T-helper 1 cell treated with Interleukin-12 subunit alpha and Interleukin-12 subunit beta and Interleukin-4 antibody, amounts not matched to agents 30 ng/mL and 1 ng/mL, for 36 hours (primary cell): ENCODE measurements at regions not wholly inside any gene's neighbourhood (a gene's known extent, or its start where the extent isn't known, plus 50 kb on each side); places are given as distances from the start of the nearest gene placed in this dataset.

Experiments used
- intact Hi-C: fragments of 100-400 bp; cut with micrococcal nuclease; formaldehyde crosslinking; loops from one replicate; pipeline ENCODE4 v1.15.1; 2024

GRCh38 chr10:107496594-107496993, 332.1 kb upstream of the SORCS1 start:
- intact Hi-C loops: no loop called here

DNA sequence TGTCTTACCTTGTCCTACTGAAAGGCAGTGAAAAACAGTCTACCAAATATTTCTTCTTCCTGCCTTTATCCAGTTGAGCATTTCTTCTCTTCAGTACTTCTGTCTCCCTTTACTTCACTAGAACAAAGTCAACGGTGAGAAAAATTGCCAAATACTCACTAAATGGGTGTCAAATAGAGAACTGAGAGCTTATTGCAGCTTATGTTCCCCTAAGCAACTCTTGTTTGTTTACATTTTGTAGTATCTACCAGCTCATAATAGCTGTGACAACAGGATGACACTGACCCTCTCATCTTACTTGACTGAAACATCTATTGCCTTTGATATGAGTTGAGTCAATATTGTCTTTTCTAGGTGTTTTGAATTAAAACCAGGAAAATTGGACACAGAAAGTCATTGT, 327.9 kb upstream of the SORCS1 start:
- intact Hi-C loops: no loop called here

DNA sequence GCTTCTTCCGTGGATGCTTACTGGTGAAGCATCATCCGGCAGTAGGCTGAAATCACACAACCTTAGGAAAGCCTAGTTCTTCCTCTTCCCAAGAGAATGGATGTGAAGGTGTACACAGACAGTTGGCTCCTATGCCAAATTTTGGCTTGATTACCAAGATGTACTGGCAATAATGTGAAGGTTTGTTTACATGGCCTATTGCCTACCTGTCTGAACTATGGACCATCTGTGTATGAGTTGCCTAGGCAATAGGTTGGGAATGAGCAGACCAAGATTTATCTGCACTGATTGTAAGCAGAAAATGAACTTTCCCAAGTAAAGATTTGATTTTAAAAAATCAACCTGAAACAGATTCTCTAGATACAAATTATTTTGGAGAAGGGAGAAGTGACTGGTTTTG, 325.9 kb upstream of the SORCS1 start:
- intact Hi-C loops: no loop called here

GRCh38 chr10:107487284-107487683, 322.8 kb upstream of the SORCS1 start:
- intact Hi-C loops: no loop called here

DNA sequence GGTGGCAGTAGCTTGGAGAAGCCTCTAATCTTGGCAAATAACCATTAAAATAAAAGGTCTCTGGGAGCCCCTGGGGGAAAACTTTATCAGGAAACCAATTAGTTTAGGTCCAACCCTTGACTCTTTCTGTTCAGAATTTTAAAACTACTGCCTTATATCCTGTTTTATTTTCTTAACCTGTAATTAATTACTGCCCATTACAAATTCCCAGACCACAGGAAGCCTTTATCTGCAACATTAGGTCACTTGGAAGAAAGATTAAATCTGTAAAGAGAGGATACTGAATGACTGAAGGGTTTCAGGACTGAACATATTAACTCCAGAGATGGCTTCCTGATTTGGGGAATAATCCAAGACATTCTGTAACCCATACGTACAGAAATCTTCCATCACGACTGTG, 320.5 kb upstream of the SORCS1 start:
- intact Hi-C loops: no loop called here

GRCh38 chr10:107481881-107482280, 317.4 kb upstream of the SORCS1 start:
- intact Hi-C loops: no loop called here

- intact Hi-C loops: no loop called here
Measured at GRCh38 chr10:107481224-107481623, 316.7 kb upstream of the SORCS1 start.

DNA sequence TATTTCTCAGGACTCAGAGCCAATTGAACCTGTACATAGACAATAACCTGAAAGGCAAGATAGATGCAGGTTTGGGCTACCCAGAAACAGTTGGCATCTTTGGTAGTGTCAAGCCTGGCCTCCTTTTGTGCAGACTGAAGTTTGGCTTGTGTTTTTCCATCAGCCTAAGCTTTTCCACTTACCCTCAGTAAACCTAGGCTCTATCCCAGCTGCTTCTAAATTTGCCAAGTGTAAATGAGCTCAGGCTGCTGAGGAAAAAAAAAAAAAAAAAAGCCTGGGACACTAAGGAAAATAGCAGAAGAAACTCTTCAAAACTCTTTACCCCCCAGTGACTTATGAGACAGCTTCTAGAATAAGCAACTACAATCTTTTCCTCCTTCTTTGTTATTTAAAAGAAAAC, 316.3 kb upstream of the SORCS1 start:
- intact Hi-C loops: no loop called here

- intact Hi-C loops: no loop called here
Measured at GRCh38 chr10:107477266-107477665, 312.8 kb upstream of the SORCS1 start.

DNA sequence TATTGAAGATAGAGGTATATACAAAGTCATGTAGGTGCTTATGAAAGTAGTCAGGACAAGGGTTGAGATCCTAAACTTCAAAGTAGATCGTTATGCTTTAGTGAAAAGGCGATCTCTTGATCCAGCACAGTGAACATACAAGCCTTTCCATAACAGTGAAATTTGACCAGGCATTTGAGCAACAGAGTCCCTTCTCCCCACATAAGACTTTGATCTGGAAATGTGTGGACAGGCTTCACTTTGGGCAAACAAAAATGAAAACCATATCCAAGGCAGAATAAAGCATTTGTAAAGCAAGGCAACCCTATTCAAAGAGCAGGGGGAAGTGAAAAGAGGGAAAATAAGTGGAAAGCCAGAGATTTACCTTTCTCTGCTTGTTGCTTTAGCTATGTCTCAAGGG, 311.9 kb upstream of the SORCS1 start:
- intact Hi-C loops: no loop called here

- intact Hi-C loops: no loop called here
Measured at GRCh38 chr10:107474650-107475049, 310.1 kb upstream of the SORCS1 start.

DNA sequence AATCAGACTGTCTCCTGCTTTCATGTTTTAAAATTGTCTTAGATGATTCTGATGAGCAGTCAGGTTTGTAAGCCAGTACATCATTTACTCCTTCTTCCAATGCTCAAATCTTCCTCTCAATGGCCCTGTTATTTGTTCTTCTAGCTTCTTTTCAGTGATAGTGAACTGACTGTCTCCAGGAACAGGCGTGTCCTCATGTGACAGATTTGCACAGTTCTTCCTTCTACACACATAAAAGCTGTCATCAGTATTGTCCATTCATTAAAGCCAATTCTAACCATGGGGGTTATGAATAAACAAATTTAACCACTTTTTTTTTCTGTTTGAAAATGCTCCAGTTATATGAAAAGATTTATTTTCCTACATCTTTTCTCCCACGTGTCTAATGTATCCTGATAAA, 308.7 kb upstream of the SORCS1 start:
- intact Hi-C loops: no loop called here

GRCh38 chr10:107471911-107472310, 307.4 kb upstream of the SORCS1 start:
- intact Hi-C loops: no loop called here

DNA sequence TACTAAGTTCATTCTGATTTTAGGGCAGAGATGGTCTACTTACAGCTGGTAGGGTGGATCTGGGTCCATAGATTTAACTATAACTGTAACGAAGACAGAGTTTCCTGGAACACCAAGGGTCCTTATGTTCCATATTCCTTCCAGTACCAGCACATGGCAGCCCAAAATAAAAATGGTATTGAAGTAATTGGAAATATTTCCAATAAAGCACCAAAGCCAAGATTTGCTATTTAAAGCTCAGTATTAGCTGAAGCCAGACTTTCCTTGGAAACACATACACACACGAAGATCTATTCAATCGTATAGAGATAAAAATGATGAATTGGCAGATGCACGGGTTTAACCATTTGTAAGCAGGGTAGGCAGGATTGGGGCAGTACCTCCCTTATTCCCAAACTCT, 289.1 kb upstream of the SORCS1 start:
- intact Hi-C loops: no loop called here

DNA sequence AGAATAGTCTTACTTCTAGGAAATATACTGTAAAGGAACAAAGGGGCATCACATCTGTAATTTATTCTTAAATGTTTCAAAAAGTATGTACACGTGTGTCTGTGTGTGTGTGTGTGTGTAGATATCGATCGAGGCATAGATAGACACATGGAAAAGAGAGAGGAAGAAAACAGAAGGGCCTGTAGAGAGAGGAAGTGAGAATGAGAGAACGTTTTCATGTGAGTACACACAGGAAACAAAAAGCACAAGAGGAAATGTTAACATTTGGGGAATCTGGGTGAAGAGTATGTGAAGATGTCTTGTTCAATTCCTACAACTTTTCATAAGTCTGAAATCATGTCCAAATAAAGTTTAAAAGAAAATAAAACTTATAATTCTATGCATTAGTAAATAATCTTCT, 286.5 kb upstream of the SORCS1 start:
- intact Hi-C loops: no loop called here

GRCh38 chr10:107450056-107450455, 285.6 kb upstream of the SORCS1 start:
- intact Hi-C loops: no loop called here

GRCh38 chr10:107444443-107444842, 279.9 kb upstream of the SORCS1 start:
- intact Hi-C loops: no loop called here

- intact Hi-C loops: no loop called here
Measured at GRCh38 chr10:107443813-107444212, 279.3 kb upstream of the SORCS1 start.

DNA sequence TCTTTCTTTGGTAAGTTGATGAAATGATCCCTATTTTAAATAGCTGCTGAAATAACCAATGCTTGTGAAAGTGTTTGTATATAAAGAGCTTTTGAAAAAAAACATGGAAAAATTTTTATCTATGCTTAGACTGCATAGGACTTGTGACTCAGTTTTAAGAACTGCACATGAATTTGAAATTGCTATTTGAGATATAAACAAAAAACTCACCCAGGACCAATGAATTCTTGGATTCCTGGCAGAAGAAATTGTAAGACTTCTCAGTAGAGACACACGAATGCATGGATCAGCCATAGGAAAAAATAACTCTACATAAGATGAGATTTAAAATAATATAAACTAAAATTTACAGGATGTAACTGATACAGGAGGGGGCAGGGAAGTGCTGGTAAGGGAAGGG, 278.8 kb upstream of the SORCS1 start:
- intact Hi-C loops: no loop called here

DNA sequence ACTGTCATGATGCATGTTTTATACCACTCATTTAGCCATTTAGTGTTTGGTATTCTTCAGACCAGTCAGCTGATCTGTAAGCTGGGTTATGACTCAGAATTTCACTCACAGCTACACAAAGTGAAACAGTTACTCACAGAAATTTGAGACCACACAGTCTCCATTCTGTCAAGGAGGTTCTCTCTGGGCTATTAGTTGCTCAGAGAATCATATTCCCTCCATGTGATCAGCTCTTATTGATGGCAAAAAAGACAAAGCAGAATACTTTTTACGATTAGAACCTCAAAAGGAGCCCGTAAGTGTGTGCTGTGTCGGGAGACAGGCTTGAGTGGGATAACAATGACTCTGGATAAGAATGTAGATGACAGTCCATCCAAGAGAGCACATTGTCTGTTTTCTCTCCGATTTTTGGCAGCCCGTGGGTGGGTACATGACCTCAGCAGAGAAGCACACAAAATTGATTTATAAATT, 277.6 kb upstream of the SORCS1 start:
- intact Hi-C loops: no loop called here

DNA sequence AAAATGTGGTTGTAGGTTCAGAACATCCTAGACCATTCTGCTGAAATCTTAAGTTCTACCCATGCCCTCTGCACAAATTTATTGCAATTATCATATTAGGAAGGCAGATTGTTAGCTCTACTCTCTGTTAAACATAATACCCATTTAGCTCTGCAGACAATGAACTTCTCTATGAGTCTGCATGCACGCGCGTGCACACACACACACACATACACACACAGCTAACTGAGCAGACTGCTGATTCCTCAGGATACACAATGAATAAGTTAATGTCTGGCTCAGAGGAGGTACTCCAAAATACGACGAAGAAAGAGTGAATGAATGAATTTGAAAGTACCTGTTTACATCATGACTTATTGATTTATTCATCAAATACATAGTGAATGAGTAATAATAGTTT, 276.2 kb upstream of the SORCS1 start:
- intact Hi-C loops: no loop called here

GRCh38 chr10:107437921-107438320, 273.4 kb upstream of the SORCS1 start:
- intact Hi-C loops: no loop called here

DNA sequence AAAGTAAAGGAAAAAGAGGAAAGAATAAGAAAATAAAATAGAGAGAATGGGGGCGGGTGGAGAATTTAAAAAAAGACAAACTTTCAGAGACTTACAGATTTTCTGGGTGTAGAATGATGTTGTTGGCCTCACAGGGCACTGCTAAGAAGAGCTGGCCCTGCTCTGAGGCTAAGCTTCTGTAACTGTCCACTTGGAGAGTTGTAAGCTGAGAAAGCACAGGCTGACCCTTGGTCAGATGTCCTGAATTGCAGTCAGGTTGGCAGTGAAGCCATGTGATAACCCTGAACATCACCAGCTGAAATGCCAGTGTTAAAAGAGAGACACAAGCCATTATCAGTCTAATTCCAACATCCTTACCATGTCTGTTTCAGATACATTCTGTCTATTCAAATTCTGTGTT, 272.1 kb upstream of the SORCS1 start:
- intact Hi-C loops: no loop called here

DNA sequence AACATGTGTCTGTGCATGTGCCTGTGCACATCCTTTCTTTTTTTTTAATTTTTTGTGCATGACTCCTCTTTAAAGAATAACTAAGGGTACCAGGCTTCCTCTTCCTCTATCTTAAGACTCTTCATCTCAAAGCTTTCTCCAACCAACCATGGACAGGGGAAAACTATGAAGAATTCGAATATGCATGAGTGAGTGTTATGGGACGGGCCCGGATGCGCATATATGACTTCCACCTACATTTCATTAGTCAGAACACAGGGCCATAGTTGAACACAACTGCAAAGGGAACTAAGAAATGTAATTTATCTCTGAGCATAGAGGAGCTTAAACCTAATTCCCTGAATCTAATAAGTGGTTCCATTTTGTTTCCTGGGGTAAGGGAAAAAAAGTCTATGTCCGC, 270.3 kb upstream of the SORCS1 start:
- intact Hi-C loops: no loop called here
